ENCODE measurements at regions not wholly inside any gene's neighbourhood (a gene's known extent, or its start where the extent isn't known, plus 50 kb on each side); places are given as distances from the start of the nearest gene placed in this dataset.

DNA sequence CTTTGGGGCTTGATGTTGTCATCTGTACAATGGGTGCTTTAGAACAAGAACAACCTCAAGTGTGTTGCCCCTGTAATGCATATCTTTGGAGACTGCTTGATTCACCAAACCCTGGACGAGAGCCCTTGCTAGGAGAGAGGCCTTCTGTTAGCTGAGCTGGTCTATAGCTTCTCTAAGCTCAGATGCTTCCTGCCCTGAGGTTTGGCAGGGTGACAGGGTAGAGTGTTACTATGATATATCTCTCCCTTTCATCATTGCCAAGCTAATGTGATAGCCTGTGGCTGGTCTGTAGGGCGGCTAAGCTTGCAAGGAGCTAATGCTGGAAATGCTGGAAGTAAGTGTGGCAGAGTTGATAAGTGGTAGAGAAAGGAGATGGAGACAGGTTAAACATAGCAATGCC, 364.1 kb downstream of the RPS24 start:
- TF ChIP-seq POLR2A (IDR thresholded peaks at IDR 0.05; ENCODE audit: borderline replicate concordance, extremely low read depth, insufficient read depth, insufficient read length) (no peak), EZH2 (IDR thresholded peaks at IDR 0.05) (no peak), TCF7L2 (IDR thresholded peaks at IDR 0.05; ENCODE audit: borderline replicate concordance, extremely low read depth, insufficient read depth, insufficient read length) (no peak), CEBPB (IDR thresholded peaks at IDR 0.05; ENCODE audit: low read depth) (no peak), POLR2AphosphoS5 (IDR thresholded peaks at IDR 0.05; ENCODE audit: low read depth, low read length) (no peak), ZNF274 (IDR thresholded peaks at IDR 0.05; ENCODE audit: low read depth, low read length) (no peak)
- TF ChIP-seq, protein P1, sequence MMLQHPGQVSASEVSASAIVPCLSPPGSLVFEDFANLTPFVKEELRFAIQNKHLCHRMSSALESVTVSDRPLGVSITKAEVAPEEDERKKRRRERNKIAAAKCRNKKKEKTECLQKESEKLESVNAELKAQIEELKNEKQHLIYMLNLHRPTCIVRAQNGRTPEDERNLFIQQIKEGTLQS (IDR thresholded peaks at IDR 0.05), result no peak
- H4K20me1 ChIP-seq (ENCODE audit: insufficient read depth), result no peaks in the 10 kb centered on the region
- no peak overlapping the region for H3K4me3 ChIP-seq (replicated peaks in 1 of 2; ENCODE audit: low read depth in 1 of 2, low read length in 2 of 2)
- peaks cover 17% of the 10 kb centered on the region for H3K27me3 ChIP-seq (ENCODE audit: insufficient read depth, low read length)
- H3K79me2 ChIP-seq (ENCODE audit: insufficient read depth, low read length), result no peaks in the 10 kb centered on the region
- H3K4me2 ChIP-seq (ENCODE audit: low read length), result no peak overlapping the region
- intact Hi-C loops (cut with micrococcal nuclease), result no loop called here
- ChIA-PET POLR2A (interaction anchor here (1.0 kb wide), 1 partner anchor 10 kb away, joined by 3 read pairs; no protein-coding TSS in a partner anchor), RAD21 (ENCODE audit: low non-redundant PET in 1 of 2, low total read pairs in 2 of 2, uncharacterized antibody in 2 of 2, unreplicated experiment in 2 of 2) (no interaction called here), CTCF (no interaction called here)
- no peak overlapping the region for H2AFZ ChIP-seq (ENCODE audit: low read depth, low read length, poor library complexity, severe bottlenecking)
- H3K27ac ChIP-seq (ENCODE audit: low read depth, low read length), result no peak overlapping the region
- no peak for ATAC-seq
- BruUV-seq (replicated peaks), result no TSS peak
- no peaks in the 10 kb centered on the region for H3K4me1 ChIP-seq (ENCODE audit: control insufficient read depth in 1 of 2, insufficient read depth in 2 of 2, low read length in 2 of 2)
- no peaks in the 10 kb centered on the region for H3K9me2 ChIP-seq (ENCODE audit: insufficient read depth)
- DNase-seq (ENCODE audit: low read depth, low spot score), result no peak
- no peaks in the 10 kb centered on the region for H3K9me3 ChIP-seq (ENCODE audit: control insufficient read depth in 1 of 2, insufficient read depth in 1 of 2, low read depth in 1 of 2, low read length in 2 of 2)
- H3K9ac ChIP-seq (ENCODE audit: low read length), result no peak overlapping the region
- H3K36me3 ChIP-seq (ENCODE audit: control insufficient read depth in 1 of 2, insufficient read depth in 2 of 2, low read length in 2 of 2), result no peaks in the 10 kb centered on the region

DNA sequence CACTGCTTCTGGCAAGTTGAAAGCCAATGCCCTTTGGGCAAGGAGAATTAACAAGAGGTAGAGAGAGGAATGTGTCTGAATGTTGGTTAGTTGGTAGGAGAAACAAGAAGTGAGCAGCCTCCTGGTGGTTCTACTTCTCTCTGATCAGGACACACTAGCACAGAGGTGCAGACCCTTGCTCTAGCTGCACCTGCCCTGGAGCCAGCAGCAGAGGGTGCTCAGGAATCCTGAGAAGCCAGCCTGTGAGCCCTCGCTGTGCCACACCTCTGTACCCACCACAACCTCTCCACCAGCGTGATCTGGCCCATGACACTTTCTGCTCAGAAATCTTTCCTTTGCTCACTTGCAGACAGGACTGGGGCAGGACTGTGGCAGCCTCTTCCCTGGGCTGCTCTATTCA, 364.7 kb downstream of the RPS24 start:
- intact Hi-C loops (cut with micrococcal nuclease), result no loop called here
- no peak overlapping the region for H2AFZ ChIP-seq (ENCODE audit: low read depth, low read length, poor library complexity, severe bottlenecking)
- DNase-seq (ENCODE audit: low read depth, low spot score), result no peak
- H3K4me1 ChIP-seq (ENCODE audit: control insufficient read depth in 1 of 2, insufficient read depth in 2 of 2, low read length in 2 of 2), result no peaks in the 10 kb centered on the region
- no peaks in the 10 kb centered on the region for H3K9me3 ChIP-seq (ENCODE audit: control insufficient read depth in 1 of 2, insufficient read depth in 1 of 2, low read depth in 1 of 2, low read length in 2 of 2)
- H3K9ac ChIP-seq (ENCODE audit: low read length), result no peak overlapping the region
- peaks cover 17% of the 10 kb centered on the region for H3K27me3 ChIP-seq (ENCODE audit: insufficient read depth, low read length)
- ChIA-PET RAD21 (ENCODE audit: low non-redundant PET in 1 of 2, low total read pairs in 2 of 2, uncharacterized antibody in 2 of 2, unreplicated experiment in 2 of 2) (no interaction called here), CTCF (no interaction called here), POLR2A (no interaction called here)
- no peaks in the 10 kb centered on the region for H3K9me2 ChIP-seq (ENCODE audit: insufficient read depth)
- no TSS peak for BruUV-seq (replicated peaks)
- peak; percentile 49; the same call in 1 of the 2 replicates for ATAC-seq
- no peak for TF ChIP-seq SRF (IDR thresholded peaks at IDR 0.05; ENCODE audit: low read depth)
- 0 out of 2 replicates have a peak, but pooled peaks have one; percentile 9 for TF ChIP-seq RAD21 (IDR thresholded peaks at IDR 0.05; ENCODE audit: low read depth)
- H4K20me1 ChIP-seq (ENCODE audit: insufficient read depth), result no peaks in the 10 kb centered on the region
- H3K36me3 ChIP-seq (ENCODE audit: control insufficient read depth in 1 of 2, insufficient read depth in 2 of 2, low read length in 2 of 2), result no peaks in the 10 kb centered on the region
- no peak overlapping the region for H3K4me3 ChIP-seq (replicated peaks in 1 of 2; ENCODE audit: low read depth in 1 of 2, low read length in 2 of 2)
- no peak overlapping the region for H3K27ac ChIP-seq (ENCODE audit: low read depth, low read length)
- no peaks in the 10 kb centered on the region for H3K79me2 ChIP-seq (ENCODE audit: insufficient read depth, low read length)
- no peak overlapping the region for H3K4me2 ChIP-seq (ENCODE audit: low read length)

All from HCT116 (cell line).